Trophoblast cell (in vitro differentiated cells and primary cell): ENCODE measurements at regions not wholly inside any gene's neighbourhood (a gene's known extent, or its start where the extent isn't known, plus 50 kb on each side); places are given as distances from the start of the nearest gene placed in this dataset.
A peak's percentile ranks its signal among the peaks of the same experiment; 100 is the strongest.

ENCODE experiments used
- DNase-seq, 2 donors: peaks; one replicate each; pipeline ENCODE4 v3.0.0-alpha.2; 2016
- H2AFZ ChIP-seq: 2 replicates; pipeline ENCODE4 v1.6.1; 2013; ENCODE audit warnings: low read length, moderate library complexity, mild to moderate bottlenecking; ENCODE audit not compliant: insufficient read depth, poor library complexity
- H2AK5ac ChIP-seq: 2 replicates; pipeline ENCODE4 v1.6.1; 2013; ENCODE audit warnings: mild to moderate bottlenecking, low read length
- H2BK120ac ChIP-seq: 2 replicates; pipeline ENCODE4 v1.6.1; 2013; ENCODE audit warnings: low read length, mild to moderate bottlenecking, moderate library complexity; ENCODE audit not compliant: insufficient read depth, poor library complexity
- H2BK12ac ChIP-seq: 2 replicates; pipeline ENCODE4 v1.6.1; 2013; ENCODE audit warnings: mild to moderate bottlenecking, low read length, moderate library complexity
- H2BK5ac ChIP-seq: 2 replicates; pipeline ENCODE4 v1.6.1; 2013; ENCODE audit warnings: low read length, low read depth, moderate library complexity, mild to moderate bottlenecking; ENCODE audit not compliant: poor library complexity
- H3K14ac ChIP-seq: 2 replicates; pipeline ENCODE4 v1.6.1; 2013; ENCODE audit warnings: mild to moderate bottlenecking, low read length
- H3K18ac ChIP-seq: 2 replicates; pipeline ENCODE4 v1.6.1; 2013; ENCODE audit warnings: mild to moderate bottlenecking, low read length
- H3K23ac ChIP-seq: 2 replicates; pipeline ENCODE4 v1.6.1; 2013; ENCODE audit warnings: low read length
- H3K27ac ChIP-seq: 2 replicates; pipeline ENCODE4 v1.5.1; 2013; ENCODE audit warnings: low read depth, mild to moderate bottlenecking, inconsistent platforms, low read length, moderate library complexity
- H3K27me3 ChIP-seq: 2 replicates; pipeline ENCODE4 v1.6.1; 2013; ENCODE audit warnings: inconsistent platforms, mild to moderate bottlenecking, low read length, moderate library complexity; ENCODE audit not compliant: insufficient read depth
- H3K36me3 ChIP-seq, 2 experiments: 1 replicate in 1 of 2; 2 replicates in 1 of 2; pipeline ENCODE4 v1.6.1; 2013; ENCODE audit warnings: low read length in 2 of 2, mild to moderate bottlenecking in 2 of 2, moderate library complexity in 1 of 2; ENCODE audit not compliant: insufficient read depth in 2 of 2, control insufficient read depth in 1 of 2
- H3K4ac ChIP-seq: 2 replicates; pipeline ENCODE4 v1.6.1; 2013; ENCODE audit warnings: low read depth, mild to moderate bottlenecking, low read length, moderate library complexity
- H3K4me1 ChIP-seq, 2 experiments: 1 replicate in 1 of 2; 2 replicates in 1 of 2; pipeline ENCODE4 v1.6.1; 2013; ENCODE audit warnings: low read length in 2 of 2, mild to moderate bottlenecking in 2 of 2, moderate library complexity in 1 of 2; ENCODE audit not compliant: insufficient read depth in 2 of 2, control insufficient read depth in 1 of 2
- H3K4me2 ChIP-seq: 2 replicates; pipeline ENCODE4 v1.6.1; 2013; ENCODE audit warnings: inconsistent platforms, mild to moderate bottlenecking, low read length, moderate library complexity
- H3K4me3 ChIP-seq: 2 replicates; pipeline ENCODE4 v1.5.1; 2013; ENCODE audit warnings: mild to moderate bottlenecking, low read depth, low read length, inconsistent platforms
- H3K79me1 ChIP-seq: one replicate; pipeline ENCODE4 v1.6.1; 2013; ENCODE audit warnings: low read length
- H3K79me2 ChIP-seq: 2 replicates; pipeline ENCODE4 v1.6.1; 2013; ENCODE audit warnings: low read length, mild to moderate bottlenecking; ENCODE audit not compliant: control insufficient read depth, insufficient read depth, poor library complexity
- H3K9ac ChIP-seq: 2 replicates; pipeline ENCODE4 v1.6.1; 2013; ENCODE audit warnings: mild to moderate bottlenecking, low read length
- H3K9me3 ChIP-seq: 2 replicates; pipeline ENCODE4 v1.6.1; 2013; ENCODE audit warnings: low read depth, mild to moderate bottlenecking, control low read depth, inconsistent platforms, low read length; ENCODE audit not compliant: insufficient read depth
- H4K12ac ChIP-seq: 2 replicates; pipeline ENCODE4 v1.6.1; 2013; ENCODE audit warnings: low read depth, mild to moderate bottlenecking, low read length, moderate library complexity
- H4K8ac ChIP-seq: 2 replicates; pipeline ENCODE4 v1.6.1; 2013; ENCODE audit warnings: low read depth, mild to moderate bottlenecking, low read length, moderate library complexity
- H4K91ac ChIP-seq: one replicate; pipeline ENCODE4 v1.6.1; 2013; ENCODE audit warnings: low read depth, mild to moderate bottlenecking, low read length, moderate library complexity
- WGBS: extraction: QIAGEN DNeasy Blood & Tissue Kit; methylation state at CpG from one replicate; pipeline ENCODE4 v1.1.7; 2013; ENCODE audit warnings: missing lambda C conversion rate; ENCODE audit not compliant: insufficient read length, insufficient coverage; ENCODE audit errors: extremely low coverage; 5-methylcytosine and 5-hydroxymethylcytosine counted together

- Histone ChIP-seq H3K9me3 (no peaks in the 10 kb centered on the region), H4K12ac (no peak overlapping the region), H2BK12ac (no peak overlapping the region), H2BK120ac (no peak overlapping the region), H3K4me2 (no peak overlapping the region), H3K79me2 (no peaks in the 10 kb centered on the region), H3K18ac (no peak overlapping the region), H3K27ac (no peak overlapping the region), H3K36me3 (no peaks in the 10 kb centered on the region), H4K91ac (no peak overlapping the region), H3K4me3 (no peak overlapping the region), H3K4ac (no peak overlapping the region), H3K23ac (no peak overlapping the region), H3K79me1 (no peaks in the 10 kb centered on the region), H3K14ac (no peak overlapping the region), H2BK5ac (no peak overlapping the region), H2AFZ (no peak overlapping the region), H3K9ac (no peak overlapping the region), H4K8ac (no peak overlapping the region), H3K4me1 (no peaks in the 10 kb centered on the region), H3K27me3 (no peaks in the 10 kb centered on the region), H2AK5ac (no peak overlapping the region)
- whole genome bisulfite sequencing: no CpG with 5 or more reads among the region's 9 CpGs
- DNase-seq: peak; percentile 59 to 83
Measured at GRCh38 chr3:104412608-104413580, 953.8 kb upstream of the ALCAM start.

- no peak overlapping the region for H3K4ac ChIP-seq
- H3K9me3 ChIP-seq: no peaks in the 10 kb centered on the region
- no peak overlapping the region for H3K23ac ChIP-seq
- no peak overlapping the region for H3K18ac ChIP-seq
- no peak overlapping the region for H4K12ac ChIP-seq
- no peak overlapping the region for H2AK5ac ChIP-seq
- no peak overlapping the region for H2AFZ ChIP-seq
- no peaks in the 10 kb centered on the region for H3K27me3 ChIP-seq
- WGBS: no CpG with 5 or more reads among the region's 2 CpGs
- H3K79me1 ChIP-seq: no peaks in the 10 kb centered on the region
- H3K9ac ChIP-seq: no peak overlapping the region
- no peaks in the 10 kb centered on the region for H3K4me1 ChIP-seq
- H2BK120ac ChIP-seq: no peak overlapping the region
- no peak overlapping the region for H3K14ac ChIP-seq
- H3K36me3 ChIP-seq: no peaks in the 10 kb centered on the region
- DNase-seq: no peak
- H2BK5ac ChIP-seq: no peak overlapping the region
- no peak overlapping the region for H3K4me3 ChIP-seq
- H4K91ac ChIP-seq: no peak overlapping the region
- no peak overlapping the region for H3K4me2 ChIP-seq
- no peak overlapping the region for H4K8ac ChIP-seq
- no peak overlapping the region for H3K27ac ChIP-seq
- no peak overlapping the region for H2BK12ac ChIP-seq
- no peaks in the 10 kb centered on the region for H3K79me2 ChIP-seq
Measured at GRCh38 chr3:104428337-104428925, 938.3 kb upstream of the ALCAM start.

GRCh38 chr3:104429727-104430126, 937.0 kb upstream of the ALCAM start:
- DNase-seq: no peak

GRCh38 chr3:104436506-104436905, 930.2 kb upstream of the ALCAM start:
- Histone ChIP-seq H3K4me3 (no peak overlapping the region), H3K36me3 (no peaks in the 10 kb centered on the region), H2AFZ (no peak overlapping the region), H3K9ac (no peak overlapping the region), H4K91ac (no peak overlapping the region), H2AK5ac (no peak overlapping the region), H3K27me3 (no peaks in the 10 kb centered on the region), H3K27ac (no peak overlapping the region), H3K23ac (no peak overlapping the region), H3K9me3 (no peaks in the 10 kb centered on the region), H2BK12ac (no peak overlapping the region), H3K79me1 (no peaks in the 10 kb centered on the region), H2BK5ac (no peak overlapping the region), H3K18ac (no peak overlapping the region), H3K4me2 (no peak overlapping the region), H4K12ac (no peak overlapping the region), H4K8ac (no peak overlapping the region), H3K4ac (no peak overlapping the region), H3K79me2 (no peaks in the 10 kb centered on the region), H2BK120ac (no peak overlapping the region), H3K4me1 (peaks cover 0 to 3% of the 10 kb centered on the region in 2 experiments), H3K14ac (no peak overlapping the region)
- no CpG with 5 or more reads among the region's 1 CpG for WGBS
- DNase-seq: no peak

More at GRCh38 chr3:104429727-104430126, 937.0 kb upstream of the ALCAM start:
- no peaks in the 10 kb centered on the region for H3K9me3 ChIP-seq
- H4K8ac ChIP-seq: no peak overlapping the region
- H2BK120ac ChIP-seq: no peak overlapping the region
- no peak overlapping the region for H3K18ac ChIP-seq
- H2AFZ ChIP-seq: no peak overlapping the region
- H3K36me3 ChIP-seq: no peaks in the 10 kb centered on the region
- no peak overlapping the region for H3K4me2 ChIP-seq
- no peaks in the 10 kb centered on the region for H3K4me1 ChIP-seq
- H3K27me3 ChIP-seq: no peaks in the 10 kb centered on the region
- no peak overlapping the region for H3K23ac ChIP-seq
- no peak overlapping the region for H2AK5ac ChIP-seq
- H3K27ac ChIP-seq: no peak overlapping the region
- no CpG with 5 or more reads among the region's 3 CpGs for WGBS
- H4K91ac ChIP-seq: no peak overlapping the region
- H3K79me2 ChIP-seq: no peaks in the 10 kb centered on the region
- no peak overlapping the region for H3K14ac ChIP-seq
- H2BK12ac ChIP-seq: no peak overlapping the region
- H3K4ac ChIP-seq: no peak overlapping the region
- H4K12ac ChIP-seq: no peak overlapping the region
- no peaks in the 10 kb centered on the region for H3K79me1 ChIP-seq
- H3K9ac ChIP-seq: no peak overlapping the region
- no peak overlapping the region for H3K4me3 ChIP-seq
- H2BK5ac ChIP-seq: no peak overlapping the region
